IMR-90 (cell line): ENCODE measurements at regions not wholly inside any gene's neighbourhood (a gene's known extent, or its start where the extent isn't known, plus 50 kb on each side); places are given as distances from the start of the nearest gene placed in this dataset.

Experiments
- ATAC-seq: fragments of 200-7000 bp; cut with Tn5 transposase; 2 replicates; pipeline ENCODE4 v1.9.1; 2020; ENCODE audit warnings: low read depth, mild to moderate bottlenecking, moderate library complexity
- BruUV-seq: library from RNA; stranded (reverse); fragments of 400-500 nt; replicated peaks from 2 replicates; lab custom pipeline; 2021; lab: Mats Ljungman, UMichigan
- CTCF ChIA-PET: fragments of 300-600 bp; formaldehyde crosslinking; extraction: SDS; loops from one replicate; lab custom pipeline; 2021; ENCODE audit warnings: antibody characterized with exemption; lab: Yijun Ruan, JAX
- POLR2A ChIA-PET: fragments of 300-600 bp; sonication (Branson Sonifier 250); formaldehyde crosslinking; loops from one replicate; lab custom pipeline; 2022; ENCODE audit warnings: antibody characterized with exemption; ENCODE audit not compliant: unreplicated experiment; lab: Charles Lee
- DNase-seq: peaks from one replicate; pipeline ENCODE4 v3.0.0; 2013
- H2AFZ ChIP-seq: replicated peaks from 2 replicates; pipeline ENCODE3; 2013; ENCODE audit warnings: low read length, mild to moderate bottlenecking; ENCODE audit not compliant: poor library complexity
- H2AK5ac ChIP-seq: 2 replicates; pipeline ENCODE4 v1.6.1; 2013; ENCODE audit warnings: low read depth, low read length, inconsistent platforms
- H2AK9ac ChIP-seq: replicated peaks from 2 replicates; pipeline ENCODE3; 2013; ENCODE audit warnings: mild to moderate bottlenecking, low read depth, low read length, moderate library complexity; ENCODE audit not compliant: poor library complexity
- H2BK120ac ChIP-seq: 2 replicates; pipeline ENCODE4 v1.6.1; 2013; ENCODE audit warnings: low read depth, low read length, inconsistent platforms
- H2BK15ac ChIP-seq: 3 replicates; pipeline ENCODE4 v1.6.1; 2013; ENCODE audit warnings: low read depth, low read length, inconsistent platforms
- H2BK20ac ChIP-seq: 2 replicates; pipeline ENCODE4 v1.6.1; 2013; ENCODE audit warnings: low read depth, mild to moderate bottlenecking, inconsistent platforms, low read length, moderate library complexity
- H2BK5ac ChIP-seq: 2 replicates; pipeline ENCODE4 v1.6.1; 2013; ENCODE audit warnings: mild to moderate bottlenecking, low read depth, low read length, inconsistent platforms; ENCODE audit not compliant: poor library complexity, severe bottlenecking
- H3K14ac ChIP-seq: replicated peaks from 2 replicates; pipeline ENCODE4 v1.6.1; 2013; ENCODE audit warnings: low read depth, low read length, inconsistent platforms
- H3K18ac ChIP-seq: 2 replicates; pipeline ENCODE4 v1.6.1; 2013; ENCODE audit warnings: low read depth, low read length, control low read depth
- H3K23ac ChIP-seq: 2 replicates; pipeline ENCODE4 v1.6.1; 2013; ENCODE audit warnings: low read depth, low read length, inconsistent platforms
- H3K27ac ChIP-seq: 2 replicates; pipeline ENCODE4 v1.5.1; 2013; ENCODE audit warnings: mild to moderate bottlenecking, control low read depth, low read length; ENCODE audit not compliant: insufficient read depth
- H3K27me3 ChIP-seq: 2 replicates; pipeline ENCODE4 v1.6.1; 2013; ENCODE audit warnings: low read length; ENCODE audit not compliant: control insufficient read depth, insufficient read depth
- H3K36me3 ChIP-seq: 2 replicates; pipeline ENCODE4 v1.6.1; 2013; ENCODE audit warnings: low read length, mixed read lengths; ENCODE audit not compliant: control insufficient read depth, insufficient read depth
- H3K4ac ChIP-seq: 2 replicates; pipeline ENCODE4 v1.6.1; 2013; ENCODE audit warnings: low read depth, low read length, inconsistent platforms
- H3K4me1 ChIP-seq: 2 replicates; pipeline ENCODE4 v1.6.1; 2013; ENCODE audit warnings: low read length, mixed read lengths; ENCODE audit not compliant: control insufficient read depth, insufficient read depth
- H3K4me2 ChIP-seq: 2 replicates; pipeline ENCODE4 v1.6.1; 2013; ENCODE audit warnings: low read depth, mild to moderate bottlenecking, control low read depth, low read length, moderate library complexity
- H3K4me3 ChIP-seq: 2 replicates; pipeline ENCODE4 v1.5.1; 2013; ENCODE audit warnings: low read depth, mild to moderate bottlenecking, control low read depth, low read length, moderate library complexity; ENCODE audit not compliant: insufficient read depth
- H3K56ac ChIP-seq: 2 replicates; pipeline ENCODE4 v1.6.1; 2013; ENCODE audit warnings: low read length, inconsistent platforms; ENCODE audit not compliant: insufficient read depth; ENCODE audit errors: extremely low read depth
- H3K79me1 ChIP-seq, 2 experiments: 2 replicates each; pipeline ENCODE4 v1.6.1; 2013; ENCODE audit warnings: low read length in 2 of 2, inconsistent platforms in 1 of 2, low read depth in 1 of 2
- H3K9ac ChIP-seq: 2 replicates; pipeline ENCODE4 v1.6.1; 2013; ENCODE audit warnings: low read depth, low read length, control low read depth
- H3K9me1 ChIP-seq: 2 replicates; pipeline ENCODE4 v1.6.1; 2013; ENCODE audit warnings: low read length, inconsistent platforms; ENCODE audit not compliant: insufficient read depth
- H3K9me3 ChIP-seq: 2 replicates; pipeline ENCODE4 v1.6.1; 2013; ENCODE audit warnings: low read length; ENCODE audit not compliant: control insufficient read depth, insufficient read depth
- H4K20me1 ChIP-seq: 2 replicates; pipeline ENCODE4 v1.6.1; 2013; ENCODE audit warnings: low read length, inconsistent platforms; ENCODE audit not compliant: insufficient read depth
- H4K5ac ChIP-seq: 2 replicates; pipeline ENCODE4 v1.6.1; 2013; ENCODE audit warnings: mild to moderate bottlenecking, low read depth, low read length, control low read depth
- H4K8ac ChIP-seq, 2 experiments: 2 replicates each; pipeline ENCODE4 v1.6.1; 2013; ENCODE audit warnings: low read depth in 2 of 2, low read length in 2 of 2, control low read depth in 1 of 2, inconsistent platforms in 1 of 2
- H4K91ac ChIP-seq: 2 replicates; pipeline ENCODE4 v1.6.1; 2013; ENCODE audit warnings: low read depth, low read length, inconsistent platforms; ENCODE audit not compliant: insufficient read depth
- CEBPB ChIP-seq: IDR thresholded peaks from 2 replicates; pipeline ENCODE4 v1.6.1; 2012; ENCODE audit warnings: low read depth, low read length, improper control_type of control experiment
- ELK1 ChIP-seq: fragments of 150-350 bp; IDR thresholded peaks from 2 replicates; pipeline ENCODE4 v1.6.1; 2016; ENCODE audit warnings: low read depth, mild to moderate bottlenecking, low read length, moderate library complexity, borderline replicate concordance
- FOS ChIP-seq: fragments of 150-350 bp; IDR thresholded peaks from 2 replicates; pipeline ENCODE4 v1.6.1; 2016; ENCODE audit warnings: low read depth, low read length
- MAFK ChIP-seq: IDR thresholded peaks from 2 replicates; pipeline ENCODE4 v1.6.1; 2012; ENCODE audit warnings: low read depth, low read length, improper control_type of control experiment
- MAZ ChIP-seq: IDR thresholded peaks from 2 replicates; pipeline ENCODE4 v1.6.1; 2012; ENCODE audit warnings: low read depth, mild to moderate bottlenecking, low read length, improper control_type of control experiment, moderate library complexity, borderline replicate concordance
- MXI1 ChIP-seq: IDR thresholded peaks from 2 replicates; pipeline ENCODE4 v1.6.1; 2012; ENCODE audit warnings: low read depth, mild to moderate bottlenecking, low read length, moderate library complexity, borderline replicate concordance
- NFE2L2 ChIP-seq: fragments of 150-350 bp; IDR thresholded peaks from 2 replicates; pipeline ENCODE4 v1.6.1; 2016; ENCODE audit warnings: low read depth, mild to moderate bottlenecking, low read length
- POLR2A ChIP-seq: IDR thresholded peaks from 2 replicates; pipeline ENCODE4 v1.6.1; 2012; ENCODE audit warnings: mild to moderate bottlenecking, low read depth, low read length
- RAD21 ChIP-seq: IDR thresholded peaks from 2 replicates; pipeline ENCODE4 v1.6.1; 2012; ENCODE audit warnings: low read length, improper control_type of control experiment
- RCOR1 ChIP-seq: IDR thresholded peaks from 2 replicates; pipeline ENCODE4 v1.6.1; 2012; ENCODE audit warnings: mild to moderate bottlenecking, low read length, improper control_type of control experiment; ENCODE audit not compliant: insufficient replicate concordance
- RFX5 ChIP-seq: IDR thresholded peaks from 2 replicates; pipeline ENCODE4 v1.8.0; 2012; ENCODE audit warnings: low read depth, mild to moderate bottlenecking, low read length, moderate library complexity
- USF2 ChIP-seq: fragments of 150-350 bp; IDR thresholded peaks from 2 replicates; pipeline ENCODE4 v1.6.1; 2017; ENCODE audit warnings: mild to moderate bottlenecking, antibody characterized with exemption, low read length, low read depth
- WGBS, 2 experiments: methylation state at CpG; one replicate each; pipeline versions ENCODE4 v1.1.5 to v1.1.7; 2013; ENCODE audit warnings: missing lambda C conversion rate in 2 of 2; ENCODE audit not compliant: insufficient read length in 1 of 2; ENCODE audit errors: extremely low coverage in 2 of 2; 5-methylcytosine and 5-hydroxymethylcytosine counted together
- dilution Hi-C: fragments of 300-500 bp; cut with HindIII; formaldehyde crosslinking; loops from one replicate; pipeline ENCODE4 v1.14.3; 2018; ENCODE audit warnings: low sequenced_read_pairs; ENCODE audit not compliant: unreplicated experiment
- in situ Hi-C: fragments of 300-500 bp; cut with MboI; formaldehyde crosslinking; loops from 3 replicates; pipeline ENCODE4 v1.14.3; 2019; ENCODE audit warnings: low sequenced_read_pairs, inconsistent platforms, mixed read lengths
- intact Hi-C: fragments of 100-400 bp; cut with micrococcal nuclease; formaldehyde crosslinking; loops from 2 replicates; pipeline ENCODE4 v1.10.0; 2022

GRCh38 chr3:177932346-177932745, 603.9 kb upstream of the KCNMB2 start:
- no peaks in the 10 kb centered on the region for H3K9me1 ChIP-seq

More at GRCh38 chr3:177932346-177932745, 603.9 kb upstream of the KCNMB2 start:
- Histone ChIP-seq H3K79me1 (no peaks in the 10 kb centered on the region), H2AK9ac (no peak overlapping the region), H3K23ac (no peak overlapping the region), H3K56ac (no peak overlapping the region), H3K4me2 (no peak overlapping the region), H3K27ac (no peak overlapping the region), H4K5ac (no peak overlapping the region; the same call in 1 of the 2 replicates), H2AFZ (no peak overlapping the region), H4K8ac (peak overlapping the region in 1 of 2 experiments; percentile 36; a peak in 1 of 4 replicates), H2BK15ac (no peak overlapping the region), H3K9me3 (no peaks in the 10 kb centered on the region), H2BK5ac (no peak overlapping the region), H3K36me3 (no peaks in the 10 kb centered on the region), H3K27me3 (no peaks in the 10 kb centered on the region), H3K4ac (no peak overlapping the region), H3K14ac (no peak overlapping the region), H3K4me1 (peaks cover 10% of the 10 kb centered on the region), H4K20me1 (no peaks in the 10 kb centered on the region), H3K4me3 (no peak overlapping the region), H3K18ac (peak overlapping the region; percentile 33; the same call in 1 of the 2 replicates), H2AK5ac (no peak overlapping the region), H2BK20ac (no peak overlapping the region), H3K9ac (no peak overlapping the region), H2BK120ac (no peak overlapping the region), H4K91ac (no peak overlapping the region)
- WGBS, 2 experiments, result no CpG with 5 or more reads among the region's 1 CpG
- ChIA-PET POLR2A (no interaction called here), CTCF (no interaction called here)
- BruUV-seq, result no TSS peak
- TF ChIP-seq ELK1 (no peak), NFE2L2 (no peak), FOS (no peak), MAZ (no peak), USF2 (no peak), POLR2A (no peak), RCOR1 (no peak), MXI1 (no peak), MAFK (no peak), RFX5 (no peak), CEBPB (no peak), RAD21 (no peak)
- dilution Hi-C loops, result no loop called here
- ATAC-seq (no peak), DNase-seq (no peak)
- intact Hi-C loops, result no loop called here
- in situ Hi-C loops, result no loop called here
